HL-60/S4 (cell line): ENCODE measurements at regions not wholly inside any gene's neighbourhood (a gene's known extent, or its start where the extent isn't known, plus 50 kb on each side); places are given as distances from the start of the nearest gene placed in this dataset.

Experiments used
- in situ Hi-C: fragments of 300-500 bp; cut with MboI; formaldehyde crosslinking; loops from 2 replicates; pipeline ENCODE4 v1.14.3; 2022; ENCODE audit warnings: low sequenced_read_pairs

DNA sequence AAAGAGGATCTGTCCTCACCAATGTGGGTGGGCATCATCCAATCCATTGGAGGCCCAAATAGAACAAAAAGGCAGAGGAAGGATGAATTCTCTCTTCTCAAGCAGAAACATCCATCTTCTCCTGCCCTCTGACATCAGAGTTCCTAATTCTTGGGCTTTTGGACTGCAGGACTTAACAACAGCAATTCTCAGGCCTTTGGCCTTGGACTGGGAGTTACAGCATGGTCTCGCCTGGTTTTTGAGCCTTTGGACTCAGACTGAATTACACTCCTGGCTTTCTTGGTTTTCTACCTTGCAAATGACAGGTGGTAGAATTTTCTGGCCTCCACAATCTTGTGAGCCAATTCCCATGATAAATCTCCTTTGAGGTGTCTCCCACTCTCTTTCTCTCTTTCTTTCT is 60.5 kb upstream of the CD180 start:
- in situ Hi-C loops: no loop called here

- in situ Hi-C loops: no loop called here
These were observed 59.3 kb upstream of the CD180 start for GRCh38 chr5:67255881-67256280.

DNA sequence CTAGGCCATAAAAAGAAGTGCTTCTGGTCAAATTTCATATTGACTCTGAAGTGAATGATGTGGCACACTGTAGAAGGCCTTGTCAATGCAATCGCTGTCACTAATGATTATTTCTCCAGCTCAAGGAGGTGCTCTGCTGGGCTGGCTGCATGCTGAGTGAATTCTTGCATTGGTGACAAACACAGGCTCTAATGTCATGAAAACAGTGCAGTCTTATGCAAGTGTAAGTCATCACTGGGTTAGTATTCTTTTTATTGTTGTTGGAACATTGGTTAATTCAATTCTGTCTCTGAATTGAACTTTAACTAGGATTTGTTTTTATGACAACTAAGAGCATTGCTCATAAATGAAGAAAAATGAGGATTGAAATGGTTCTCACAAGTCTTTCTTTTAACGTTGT is 57.3 kb upstream of the CD180 start:
- in situ Hi-C loops: no loop called here

- in situ Hi-C loops: loop anchor here (25.0 kb wide), 1 partner anchor 1013 kb away; no protein-coding TSS in a partner anchor
These were observed 52.9 kb upstream of the CD180 start for GRCh38 chr5:67249590-67249895.

DNA sequence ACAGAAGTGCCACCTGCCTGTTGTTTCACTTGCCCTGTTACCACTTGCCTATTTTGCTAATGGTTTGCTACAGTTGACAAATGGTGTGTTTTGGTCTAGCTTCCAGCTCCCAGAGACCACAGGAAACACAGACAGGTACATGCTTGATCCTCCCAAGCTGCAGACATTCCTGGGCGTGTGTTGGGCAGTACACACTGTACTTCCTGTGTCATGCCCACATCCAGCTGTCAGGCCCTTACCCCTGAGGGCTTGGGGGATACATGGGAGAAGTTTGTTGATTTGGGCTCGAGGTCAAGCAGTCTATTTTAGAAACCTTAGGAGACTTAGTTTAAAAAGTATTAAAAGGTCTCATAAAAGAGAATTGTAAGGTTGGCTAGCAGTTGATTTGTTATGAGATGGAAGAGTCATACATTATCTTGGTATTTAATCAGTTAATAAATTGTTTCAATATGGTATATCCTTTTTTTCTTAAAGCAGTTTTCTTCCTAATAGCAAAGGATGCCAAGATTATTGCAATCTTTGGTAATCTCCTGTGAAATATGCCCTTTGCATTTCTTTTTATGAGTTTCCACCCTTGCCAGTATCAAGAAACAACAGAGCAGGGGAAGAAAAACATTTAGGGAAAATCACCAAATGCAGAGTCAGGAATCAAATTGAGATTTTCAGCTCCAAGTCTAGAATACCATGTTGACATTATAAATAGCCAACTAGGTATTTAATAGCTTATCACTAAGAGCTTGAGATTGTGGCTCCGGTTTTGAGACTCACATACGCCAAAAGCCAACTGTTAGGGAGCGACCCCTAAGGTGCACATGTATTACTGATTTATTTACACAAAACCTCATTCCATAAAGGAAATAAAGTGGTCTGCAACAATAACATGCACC is 52.3 kb upstream of the CD180 start:
- in situ Hi-C loops: loop anchor here (25.0 kb wide), 1 partner anchor 1013 kb away; no protein-coding TSS in a partner anchor

DNA sequence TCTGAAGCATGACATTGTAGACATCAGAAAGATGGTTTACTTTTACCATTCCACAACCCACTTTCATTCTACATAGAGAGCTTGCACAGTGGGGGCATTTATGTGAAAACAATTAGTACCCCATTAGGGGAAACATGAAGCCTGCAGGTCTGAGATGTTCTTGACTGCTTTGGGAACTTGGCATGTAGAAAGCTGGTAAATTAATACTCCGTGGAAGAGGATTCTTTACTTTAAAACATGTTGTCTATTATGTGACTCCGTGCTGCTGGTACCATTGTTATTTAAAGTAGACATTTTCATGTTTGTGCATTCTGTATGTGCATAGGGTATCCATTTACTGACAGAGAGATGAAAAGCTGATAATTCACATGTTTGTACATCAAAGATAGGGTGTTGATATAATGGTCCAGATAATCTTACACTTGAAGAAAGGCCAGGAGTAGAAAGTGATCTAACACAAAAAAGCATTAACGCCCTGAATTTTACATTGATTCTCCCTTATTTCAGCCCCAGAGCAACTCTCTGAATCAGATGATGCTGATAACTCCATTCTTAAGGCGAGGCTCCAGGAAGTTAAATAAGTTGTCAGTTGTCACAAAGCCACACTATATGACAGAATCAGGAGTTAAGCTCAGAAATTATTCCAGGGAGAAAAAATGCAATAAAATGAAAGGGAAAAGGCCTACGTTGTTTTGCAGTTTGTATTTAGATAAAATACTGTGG is 50.1 kb upstream of the CD180 start:
- in situ Hi-C loops: loop anchor here (25.0 kb wide), 1 partner anchor 1016 kb away; no protein-coding TSS in a partner anchor
